Activated naive CD8-positive, alpha-beta T cell treated with anti-CD3 and anti-CD28 coated beads, Interleukin-2, amount 50 U/mL, for 16 hours (primary cell): ENCODE measurements at regions not wholly inside any gene's neighbourhood (a gene's known extent, or its start where the extent isn't known, plus 50 kb on each side); places are given as distances from the start of the nearest gene placed in this dataset.
"Not testable (repeated sequence)": the region's sequence is repeated elsewhere in the genome, so short reads cannot be mapped to it uniquely, and the experiment has no call there.

Experiments used
- DNase-seq: peaks from one replicate; pipeline ENCODE4 v3.0.0-alpha.2; 2020; ENCODE audit warnings: low read depth, low spot score

- no peak for DNase-seq
These were observed 183.6 kb upstream of the PROK2 start for GRCh38 chr3:71968544-71968943.

- no peak for DNase-seq
These were observed 181.2 kb upstream of the PROK2 start for GRCh38 chr3:71966185-71966584.

GRCh38 chr3:71964170-71964569 is 179.2 kb upstream of the PROK2 start:
- DNase-seq, result no peak

DNA sequence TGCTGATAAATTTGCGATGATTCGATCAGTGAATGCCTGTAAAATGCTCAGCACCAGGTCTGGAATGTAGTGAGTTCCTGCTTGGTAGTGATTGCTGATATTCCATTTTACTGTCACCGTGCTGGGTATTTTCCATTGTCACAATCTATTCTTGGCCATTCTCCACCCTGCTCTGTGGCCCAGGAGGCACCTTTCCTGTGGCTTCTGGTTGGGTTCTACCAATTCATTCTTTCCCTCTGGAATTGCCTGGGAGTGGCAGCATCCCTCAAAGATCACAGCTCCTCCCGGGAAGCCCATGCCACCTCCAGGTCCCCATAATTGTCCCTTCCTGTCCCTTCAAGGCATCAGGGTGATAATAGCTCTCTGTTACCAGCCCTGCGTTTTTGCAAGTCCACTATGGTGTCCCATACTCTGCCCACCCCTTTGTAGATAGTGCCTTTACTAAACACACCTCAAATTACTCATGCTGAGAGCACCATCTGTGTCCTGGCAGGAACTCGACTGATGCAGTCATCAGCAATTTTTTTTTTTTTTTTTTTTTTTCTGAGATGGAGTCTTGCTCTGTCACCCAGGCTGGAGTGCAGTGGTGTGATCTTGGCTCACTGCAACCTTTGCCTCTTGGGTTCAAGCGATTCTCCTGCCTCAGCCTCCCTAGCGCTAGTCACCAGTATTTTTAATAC is 177.8 kb upstream of the PROK2 start:
- DNase-seq, result no peak

DNA sequence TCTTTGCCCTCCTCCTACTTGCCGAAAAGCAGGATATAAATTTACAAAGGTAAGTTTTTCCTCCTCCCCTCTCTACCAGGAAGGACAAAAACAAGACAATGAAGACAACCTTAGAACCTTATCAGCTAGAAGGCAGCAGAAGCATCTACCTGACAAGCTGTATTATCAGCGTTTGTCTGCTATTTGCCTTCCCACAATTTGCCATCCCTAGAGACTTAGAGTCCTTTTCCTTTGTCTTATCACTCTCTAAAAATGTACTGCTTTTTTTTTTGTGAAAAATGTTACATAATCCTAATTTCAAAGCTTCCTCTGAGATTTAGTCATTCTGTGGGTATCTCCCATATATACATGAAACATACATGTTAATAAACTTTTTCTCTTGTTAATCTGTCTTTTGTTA is 176.9 kb upstream of the PROK2 start:
- no peak for DNase-seq

DNA sequence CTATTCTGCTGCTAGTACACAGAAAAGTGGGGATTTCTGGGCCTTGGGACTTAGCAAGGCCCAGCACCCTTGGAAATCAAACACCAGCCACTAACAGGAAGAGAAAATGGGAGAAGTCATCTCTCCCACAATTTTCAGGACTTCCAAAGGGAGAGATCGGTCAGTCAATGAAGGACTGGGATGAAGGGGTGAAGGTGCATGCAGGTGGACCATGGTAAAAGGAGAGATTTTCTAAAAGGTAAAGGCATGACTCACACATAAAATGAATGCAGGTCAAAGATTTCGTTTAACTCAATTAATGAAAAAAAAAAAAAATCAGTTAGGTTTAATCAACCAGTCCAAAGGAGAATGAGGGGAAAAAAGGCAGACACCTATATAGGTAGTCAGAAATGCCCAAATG is 176.4 kb upstream of the PROK2 start:
- no peak for DNase-seq

DNA sequence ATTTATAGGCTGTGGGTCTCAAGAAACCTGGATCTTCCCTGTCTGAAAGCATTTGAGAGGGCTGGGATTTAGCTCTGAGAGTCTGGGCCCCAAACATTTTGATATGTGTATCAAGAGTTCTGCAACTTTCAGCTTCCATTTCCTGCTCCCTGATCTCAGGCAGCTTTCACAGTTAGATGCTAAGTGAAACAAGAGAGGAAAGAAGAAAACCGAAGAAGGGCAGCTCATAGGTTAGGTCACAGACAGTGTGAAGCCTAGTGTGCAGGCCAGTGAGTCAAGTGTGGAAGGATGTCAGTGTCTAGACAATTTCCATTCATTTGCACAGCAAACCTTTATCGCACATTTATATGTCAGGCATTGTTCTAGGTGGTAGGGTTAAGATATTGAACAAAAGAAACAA is 173.6 kb upstream of the PROK2 start:
- no peak for DNase-seq

DNA sequence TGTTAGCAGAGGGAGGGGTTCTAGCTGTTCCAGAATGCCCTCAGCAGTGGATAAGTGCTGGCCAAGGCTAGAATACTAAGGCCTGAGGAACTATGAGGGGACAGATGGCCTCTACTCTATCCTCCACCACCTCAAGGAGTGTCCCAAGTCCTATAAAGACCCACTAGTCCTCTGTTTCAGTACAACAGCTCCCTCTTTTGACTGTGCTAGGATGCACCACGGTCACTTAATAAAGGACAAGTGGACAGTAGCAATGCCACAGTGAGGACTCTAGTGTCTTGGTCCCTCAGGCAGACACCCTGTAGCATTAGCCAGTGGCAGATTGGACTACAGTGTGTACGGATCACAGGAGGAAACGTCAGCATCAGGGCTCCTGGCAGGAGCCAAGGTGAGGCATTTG is 171.8 kb upstream of the PROK2 start:
- no peak for DNase-seq

GRCh38 chr3:71956069-71956340 is 171.1 kb upstream of the PROK2 start:
- DNase-seq, result no peak

GRCh38 chr3:71955240-71956068 is 170.5 kb upstream of the PROK2 start:
- DNase-seq, result no peak

DNA sequence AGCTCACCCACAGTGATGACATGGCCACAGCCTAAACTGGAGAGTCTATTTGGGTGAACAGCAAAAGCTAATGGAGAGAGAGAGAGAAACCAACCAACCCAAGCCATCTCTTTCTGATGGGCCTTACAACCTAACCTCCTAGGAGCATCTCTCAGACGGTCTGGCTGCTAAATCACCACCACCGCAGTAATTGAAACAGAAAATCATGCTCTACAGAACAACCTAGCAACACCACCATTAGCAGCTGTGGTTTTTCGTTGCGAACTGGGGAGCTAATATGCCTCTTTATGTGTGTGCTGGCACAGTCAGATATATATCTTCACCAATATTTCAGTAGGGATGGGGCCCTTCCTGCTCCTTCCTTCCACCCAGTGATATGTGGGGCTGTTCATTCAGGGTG is 166.9 kb upstream of the PROK2 start:
- no peak for DNase-seq

DNA sequence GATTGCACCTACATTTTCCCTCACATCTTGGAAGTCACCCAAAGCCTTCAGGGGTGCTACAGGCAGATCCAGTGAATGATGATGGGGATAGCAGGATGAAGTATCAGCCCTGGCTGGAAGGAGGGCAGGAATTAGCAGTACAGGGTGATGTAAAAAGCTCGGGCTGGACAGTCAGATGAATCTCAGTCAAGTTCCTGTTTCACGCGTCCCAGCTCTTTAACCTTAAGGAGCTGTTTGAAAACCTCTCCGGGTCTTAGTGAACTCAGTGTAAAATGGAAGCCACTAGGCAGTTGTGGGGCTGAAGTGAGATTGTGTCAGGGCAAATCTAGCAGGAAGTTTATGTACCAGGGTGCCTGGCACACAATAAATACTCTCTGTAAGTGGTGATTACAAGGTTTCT is 166.4 kb upstream of the PROK2 start:
- no peak for DNase-seq

DNA sequence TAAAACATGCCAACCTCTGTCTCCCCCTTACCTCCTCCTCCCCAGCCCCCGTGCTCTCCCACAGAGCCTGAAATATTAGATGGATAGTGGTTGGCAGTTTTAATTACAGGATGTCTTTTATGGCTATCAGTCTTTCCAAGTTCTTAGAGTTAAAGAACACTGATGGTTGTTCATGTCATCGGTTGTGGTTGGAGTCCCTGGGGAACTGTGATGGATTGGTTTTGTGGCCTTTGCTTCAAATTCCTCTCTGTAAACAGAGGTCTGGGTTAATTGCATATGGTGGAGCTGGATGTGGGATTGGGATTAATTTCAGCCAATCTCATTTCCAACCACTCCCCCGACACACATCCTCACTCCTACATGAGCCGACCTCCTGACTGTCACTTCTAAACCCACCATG is 164.5 kb upstream of the PROK2 start:
- DNase-seq, result no peak

DNA sequence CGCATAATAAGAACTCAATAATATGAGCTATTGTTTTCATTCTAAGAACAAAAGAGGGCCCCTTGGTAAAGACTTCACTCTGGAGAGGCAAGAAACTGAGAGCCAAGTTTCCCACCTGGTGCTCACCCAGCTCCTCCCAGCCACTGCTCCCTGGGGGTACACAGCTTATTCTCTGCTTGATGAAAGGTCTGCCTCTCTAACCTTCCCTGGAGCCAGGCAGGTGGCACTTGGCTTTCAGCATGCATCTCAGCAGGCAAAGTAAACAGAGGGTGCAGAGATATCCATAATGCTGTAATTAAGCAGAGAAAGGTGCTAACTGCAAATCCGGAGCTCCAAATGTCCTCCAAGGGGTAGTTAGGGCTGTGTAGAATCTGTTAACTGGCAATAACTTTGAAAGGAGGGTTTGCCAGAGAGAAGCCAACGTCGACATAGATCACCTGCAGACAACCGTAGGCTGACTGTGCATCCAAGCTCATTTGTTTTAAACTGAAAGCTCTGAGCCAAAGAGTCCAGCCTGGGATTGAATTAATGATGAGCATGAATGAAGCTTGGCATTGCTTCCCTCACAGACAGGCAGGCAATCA is 159.6 kb upstream of the PROK2 start:
- no peak for DNase-seq

GRCh38 chr3:71942432-71943187 is 157.7 kb upstream of the PROK2 start:
- DNase-seq, result no peak

- DNase-seq, result no peak
These were observed 155.5 kb upstream of the PROK2 start for GRCh38 chr3:71940486-71940885.

GRCh38 chr3:71938081-71938480 is 153.1 kb upstream of the PROK2 start:
- DNase-seq, result not testable (repeated sequence)

DNA sequence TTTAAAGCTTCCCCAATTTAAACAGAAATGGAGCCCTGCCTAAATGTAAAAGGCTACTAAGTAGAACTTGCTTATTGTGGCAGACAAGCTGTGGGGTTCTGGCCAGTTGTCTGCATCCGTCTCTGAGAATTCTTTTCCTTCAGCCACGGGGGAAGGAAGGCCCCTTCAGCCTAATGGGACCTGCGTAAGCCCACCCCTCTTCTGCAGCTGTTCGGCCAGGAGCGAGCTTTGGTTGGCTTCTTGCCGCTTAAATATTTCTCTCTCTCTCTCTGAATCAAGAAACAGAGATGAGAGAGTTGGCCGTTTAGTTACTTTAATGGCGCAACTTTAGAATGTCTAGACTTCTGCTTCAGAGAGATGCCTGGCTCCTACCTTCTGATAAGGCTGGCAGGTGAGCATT is 151.7 kb upstream of the PROK2 start:
- DNase-seq, result no peak

GRCh38 chr3:71934520-71935270 is 149.7 kb upstream of the PROK2 start:
- DNase-seq, result no peak

GRCh38 chr3:71931922-71932321 is 147.0 kb upstream of the PROK2 start:
- no peak for DNase-seq

DNA sequence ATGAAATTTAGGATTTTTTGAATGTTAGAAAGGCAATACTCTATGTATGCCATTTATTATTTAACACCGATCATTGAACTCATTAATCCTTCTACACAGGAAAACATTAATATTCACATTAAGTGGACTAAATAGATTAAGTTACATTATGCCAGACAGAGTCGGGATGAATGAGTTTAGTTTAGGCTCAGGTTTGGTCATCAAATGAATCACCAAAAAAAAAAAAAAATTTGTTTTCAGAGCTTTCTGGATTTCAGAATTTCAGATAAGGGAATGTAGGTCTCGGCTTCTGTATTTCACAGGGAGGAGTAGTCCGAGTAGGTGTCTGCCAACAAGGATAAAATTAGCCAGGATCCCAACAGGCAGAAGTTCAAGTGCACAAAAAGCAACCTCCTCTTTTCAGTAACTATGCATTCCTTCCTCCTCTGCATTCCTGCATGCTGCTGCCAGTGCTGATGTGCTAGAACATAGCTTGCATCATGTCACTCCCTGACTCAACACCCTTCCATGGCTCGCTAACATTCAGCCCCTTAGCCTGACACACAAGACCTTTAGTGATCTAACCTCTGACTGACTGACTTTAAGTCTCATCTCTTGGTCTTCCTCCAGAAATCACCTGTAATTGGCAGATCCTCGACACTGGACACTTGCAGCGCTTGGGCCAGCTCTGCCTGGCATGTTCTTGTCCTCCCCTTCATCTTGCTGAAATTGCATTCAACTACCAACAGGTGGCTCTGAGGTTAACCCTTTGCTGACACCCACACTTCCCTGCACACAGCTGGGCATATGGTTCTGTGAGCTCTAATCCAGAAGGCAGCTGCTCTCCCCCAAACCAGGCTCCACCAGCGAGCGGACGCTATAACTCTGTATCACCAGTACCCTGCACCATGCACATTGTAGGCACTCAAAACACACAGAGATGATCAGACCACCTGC is 145.4 kb upstream of the PROK2 start:
- DNase-seq, result no peak
